HFFc6 (cell line): ENCODE measurements at regions not wholly inside any gene's neighbourhood (a gene's known extent, or its start where the extent isn't known, plus 50 kb on each side); places are given as distances from the start of the nearest gene placed in this dataset.
A peak's percentile ranks its signal among the peaks of the same experiment; 100 is the strongest.

Source experiments
- DNase-seq: peaks from one replicate; pipeline ENCODE4 v3.0.0-alpha.2; 2018
- H3K27ac Mint-ChIP-seq: 2 replicates; pipeline ENCODE4 v1.8.0; 2020; ENCODE audit warnings: mild to moderate bottlenecking, mixed read lengths
- H3K27me3 Mint-ChIP-seq: 2 replicates; pipeline ENCODE4 v1.8.0; 2021; ENCODE audit warnings: mild to moderate bottlenecking, moderate library complexity, mixed read lengths; ENCODE audit not compliant: insufficient read depth
- H3K36me3 Mint-ChIP-seq: 2 replicates; pipeline ENCODE4 v1.8.0; 2021; ENCODE audit warnings: low read depth, mixed read lengths
- H3K4me1 Mint-ChIP-seq: 2 replicates; pipeline ENCODE4 v1.8.0; 2020; ENCODE audit warnings: low read depth, mixed read lengths
- H3K4me3 Mint-ChIP-seq: 2 replicates; pipeline ENCODE4 v1.8.0; 2020; ENCODE audit warnings: mild to moderate bottlenecking, moderate library complexity, mixed read lengths
- H3K9me3 Mint-ChIP-seq: 2 replicates; pipeline ENCODE4 v1.8.0; 2020; ENCODE audit warnings: mild to moderate bottlenecking, mixed read lengths
- CTCF ChIP-seq: fragments of 200-600 bp; sonication (generic); IDR thresholded peaks from 2 replicates; pipeline ENCODE4 v1.5.0; 2021; ENCODE audit warnings: antibody characterized with exemption, mild to moderate bottlenecking

DNA sequence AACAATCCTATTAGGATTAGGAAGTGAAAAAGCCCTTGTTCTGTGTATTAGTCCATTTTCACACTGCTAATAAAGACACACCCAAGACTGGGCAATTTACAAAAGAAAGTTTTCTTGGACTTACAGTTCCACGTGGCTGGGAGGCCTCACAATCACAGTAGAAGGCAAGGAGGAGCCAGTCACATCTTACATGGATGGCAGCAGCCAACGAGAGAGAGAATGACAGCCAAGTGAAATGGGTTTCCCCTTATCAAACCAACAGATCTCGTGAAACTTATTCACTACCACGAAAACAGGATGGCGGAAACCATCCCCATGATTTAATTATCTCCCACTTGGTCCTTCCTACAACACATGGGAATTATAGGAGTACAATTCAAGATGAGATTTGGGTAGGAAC, 248.2 kb upstream of the KCNMB2 start:
- H3K9me3 Mint-ChIP-seq: peaks cover 5% of the 10 kb centered on the region; the same call in 1 of the 2 replicates
- no peaks in the 10 kb centered on the region; the same call in 1 of the 2 replicates for H3K36me3 Mint-ChIP-seq
- no peaks in the 10 kb centered on the region for H3K27me3 Mint-ChIP-seq
- no peak overlapping the region for H3K27ac Mint-ChIP-seq
- H3K4me1 Mint-ChIP-seq: peaks cover 10% of the 10 kb centered on the region
- no peak overlapping the region for H3K4me3 Mint-ChIP-seq
- no peak for DNase-seq
- no peak for TF ChIP-seq CTCF

DNA sequence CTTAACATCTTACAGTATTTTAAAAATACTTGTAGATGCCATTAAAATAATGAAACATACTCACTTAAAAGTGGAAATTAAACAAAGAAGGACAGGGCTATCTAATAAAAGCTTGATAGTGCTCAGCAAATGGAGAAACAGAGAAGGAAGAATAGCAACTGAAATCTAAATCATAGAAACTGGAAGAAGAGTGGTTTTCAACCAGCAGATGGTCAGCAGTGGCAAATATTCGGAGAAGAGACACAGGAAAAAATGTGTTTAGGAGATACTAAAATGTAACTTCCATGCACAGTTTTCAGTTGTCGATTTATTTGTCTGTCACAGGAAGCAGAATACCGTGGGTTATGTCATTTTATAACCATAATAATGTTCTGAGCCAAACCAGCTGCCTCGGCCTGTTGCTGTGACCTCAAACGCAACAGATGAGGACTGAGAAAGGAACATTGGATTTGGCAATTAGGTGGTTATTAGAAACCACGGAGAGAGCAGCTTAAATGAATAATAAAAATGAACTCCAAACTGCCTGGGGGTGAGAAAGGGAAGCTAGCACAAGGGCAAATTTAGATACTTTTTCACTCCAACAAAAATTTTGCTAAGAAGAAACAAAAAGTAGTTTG, 246.6 kb upstream of the KCNMB2 start:
- no peak for DNase-seq
- Mint-ChIP-seq H3K4me3 (no peak overlapping the region), H3K27me3 (no peaks in the 10 kb centered on the region), H3K27ac (no peak overlapping the region), H3K9me3 (peaks cover 5% of the 10 kb centered on the region; the same call in 1 of the 2 replicates), H3K36me3 (no peaks in the 10 kb centered on the region; the same call in 1 of the 2 replicates), H3K4me1 (peaks cover 10% of the 10 kb centered on the region)
- no peak for TF ChIP-seq CTCF

DNA sequence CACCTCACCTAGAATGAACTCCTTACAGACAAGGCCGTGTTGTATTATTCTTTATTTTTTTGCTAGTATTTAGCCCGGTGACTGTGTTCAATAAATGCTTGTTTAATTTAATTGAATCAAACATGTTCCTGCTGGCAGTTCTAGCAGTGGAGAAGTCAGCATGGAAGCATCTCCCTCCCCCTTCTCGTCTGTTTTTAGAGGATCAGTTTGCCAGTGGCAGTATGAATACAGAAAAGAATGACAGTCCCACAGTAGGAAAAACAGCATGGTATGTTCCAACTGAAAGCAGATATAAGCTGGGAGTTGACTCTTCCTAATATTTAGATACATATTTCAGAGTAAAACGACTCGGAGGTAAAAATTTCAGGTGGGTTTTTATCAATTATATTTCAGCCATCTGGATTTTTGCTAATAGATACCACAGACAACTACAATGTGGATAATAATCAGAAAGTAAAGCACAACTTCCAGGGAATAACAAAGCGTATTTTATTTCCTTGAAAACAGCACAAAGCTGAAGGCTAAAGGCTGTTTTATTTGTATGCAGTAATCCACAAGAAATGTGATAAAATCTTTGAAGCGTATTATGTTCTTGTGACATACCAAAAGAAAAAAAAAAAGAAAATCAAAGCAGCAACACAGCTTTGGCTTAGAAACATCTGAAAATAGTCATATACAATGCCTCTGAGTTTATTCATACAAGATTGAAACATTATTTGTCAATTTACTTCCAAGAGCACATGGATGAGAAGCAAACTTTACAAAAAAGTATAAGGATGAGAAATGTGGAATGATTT, 244.5 kb upstream of the KCNMB2 start:
- Mint-ChIP-seq H3K9me3 (peaks cover 5% of the 10 kb centered on the region; the same call in 1 of the 2 replicates), H3K27ac (no peak overlapping the region), H3K4me3 (no peak overlapping the region), H3K4me1 (peaks cover 17% of the 10 kb centered on the region), H3K36me3 (no peaks in the 10 kb centered on the region), H3K27me3 (no peaks in the 10 kb centered on the region)
- TF ChIP-seq CTCF: no peak
- DNase-seq: no peak

- Mint-ChIP-seq H3K27ac (peak overlapping the region; percentile 7; the same call in 1 of the 2 replicates), H3K36me3 (no peaks in the 10 kb centered on the region), H3K4me3 (no peak overlapping the region), H3K27me3 (no peaks in the 10 kb centered on the region), H3K9me3 (no peaks in the 10 kb centered on the region), H3K4me1 (peaks cover 12% of the 10 kb centered on the region)
- peak; percentile 61 for DNase-seq
- TF ChIP-seq CTCF: no peak
Observed at GRCh38 chr3:178295292-178295912, 240.8 kb upstream of the KCNMB2 start.

DNA sequence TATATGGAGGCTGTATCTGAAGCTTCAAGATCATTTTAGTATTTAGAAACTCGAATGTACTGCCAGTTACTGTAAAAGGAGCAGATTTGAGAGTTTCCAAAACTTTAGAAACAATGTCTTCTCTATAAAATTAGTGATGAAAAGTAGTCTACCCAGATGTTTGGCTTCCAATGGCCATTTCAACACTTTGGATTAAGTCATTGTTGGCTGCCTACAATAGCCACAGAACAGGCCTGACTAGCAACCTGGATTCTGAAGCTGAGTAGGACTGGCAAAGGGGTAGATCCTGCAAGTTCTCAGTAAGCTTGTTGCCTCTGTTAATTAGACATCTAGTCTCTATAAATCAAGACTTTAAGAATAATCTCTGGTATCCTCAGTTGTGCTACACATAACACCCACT, 239.0 kb upstream of the KCNMB2 start:
- no peak overlapping the region for H3K27ac Mint-ChIP-seq
- peaks cover 12% of the 10 kb centered on the region for H3K4me1 Mint-ChIP-seq
- H3K27me3 Mint-ChIP-seq: no peaks in the 10 kb centered on the region
- H3K9me3 Mint-ChIP-seq: no peaks in the 10 kb centered on the region
- no peaks in the 10 kb centered on the region for H3K36me3 Mint-ChIP-seq
- no peak for DNase-seq
- H3K4me3 Mint-ChIP-seq: no peak overlapping the region
- no peak for TF ChIP-seq CTCF
